Panc1 (cell line): ENCODE measurements at regions not wholly inside any gene's neighbourhood (a gene's known extent, or its start where the extent isn't known, plus 50 kb on each side); places are given as distances from the start of the nearest gene placed in this dataset.

Experiments used
- POLR2AphosphoS5 ChIP-seq: IDR thresholded peaks from 2 replicates; pipeline ENCODE4 v1.6.1; 2012; ENCODE audit warnings: mild to moderate bottlenecking, low read depth, low read length, moderate library complexity
- SIN3A ChIP-seq: IDR thresholded peaks from 2 replicates; pipeline ENCODE4 v1.6.1; 2012; ENCODE audit warnings: low read depth, mild to moderate bottlenecking, low read length, moderate library complexity, borderline replicate concordance; ENCODE audit not compliant: insufficient read depth
- TCF7L2 ChIP-seq: IDR thresholded peaks from 2 replicates; pipeline ENCODE4 v1.6.1; 2011; ENCODE audit warnings: mild to moderate bottlenecking, low read depth, low read length, inconsistent platforms
- TF ChIP-seq, protein P1 (sequence below): fragments of 450-650 bp; IDR thresholded peaks from 2 replicates; pipeline ENCODE4 v1.5.1; 2017; ENCODE audit warnings: mild to moderate bottlenecking
- TF ChIP-seq, protein P2 (sequence below), 2 experiments: IDR thresholded peaks; 2 replicates each; pipeline ENCODE4 v1.6.1; 2011 to 2012; ENCODE audit warnings: low read depth in 2 of 2, control low read depth in 1 of 2, low read length in 1 of 2, mild to moderate bottlenecking in 1 of 2, moderate library complexity in 1 of 2; ENCODE audit not compliant: insufficient read depth in 1 of 2

- TF ChIP-seq, protein P1, sequence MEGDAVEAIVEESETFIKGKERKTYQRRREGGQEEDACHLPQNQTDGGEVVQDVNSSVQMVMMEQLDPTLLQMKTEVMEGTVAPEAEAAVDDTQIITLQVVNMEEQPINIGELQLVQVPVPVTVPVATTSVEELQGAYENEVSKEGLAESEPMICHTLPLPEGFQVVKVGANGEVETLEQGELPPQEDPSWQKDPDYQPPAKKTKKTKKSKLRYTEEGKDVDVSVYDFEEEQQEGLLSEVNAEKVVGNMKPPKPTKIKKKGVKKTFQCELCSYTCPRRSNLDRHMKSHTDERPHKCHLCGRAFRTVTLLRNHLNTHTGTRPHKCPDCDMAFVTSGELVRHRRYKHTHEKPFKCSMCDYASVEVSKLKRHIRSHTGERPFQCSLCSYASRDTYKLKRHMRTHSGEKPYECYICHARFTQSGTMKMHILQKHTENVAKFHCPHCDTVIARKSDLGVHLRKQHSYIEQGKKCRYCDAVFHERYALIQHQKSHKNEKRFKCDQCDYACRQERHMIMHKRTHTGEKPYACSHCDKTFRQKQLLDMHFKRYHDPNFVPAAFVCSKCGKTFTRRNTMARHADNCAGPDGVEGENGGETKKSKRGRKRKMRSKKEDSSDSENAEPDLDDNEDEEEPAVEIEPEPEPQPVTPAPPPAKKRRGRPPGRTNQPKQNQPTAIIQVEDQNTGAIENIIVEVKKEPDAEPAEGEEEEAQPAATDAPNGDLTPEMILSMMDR = no peak
- TF ChIP-seq POLR2AphosphoS5 = no peak
- no peak for TF ChIP-seq TCF7L2
- TF ChIP-seq, protein P2, sequence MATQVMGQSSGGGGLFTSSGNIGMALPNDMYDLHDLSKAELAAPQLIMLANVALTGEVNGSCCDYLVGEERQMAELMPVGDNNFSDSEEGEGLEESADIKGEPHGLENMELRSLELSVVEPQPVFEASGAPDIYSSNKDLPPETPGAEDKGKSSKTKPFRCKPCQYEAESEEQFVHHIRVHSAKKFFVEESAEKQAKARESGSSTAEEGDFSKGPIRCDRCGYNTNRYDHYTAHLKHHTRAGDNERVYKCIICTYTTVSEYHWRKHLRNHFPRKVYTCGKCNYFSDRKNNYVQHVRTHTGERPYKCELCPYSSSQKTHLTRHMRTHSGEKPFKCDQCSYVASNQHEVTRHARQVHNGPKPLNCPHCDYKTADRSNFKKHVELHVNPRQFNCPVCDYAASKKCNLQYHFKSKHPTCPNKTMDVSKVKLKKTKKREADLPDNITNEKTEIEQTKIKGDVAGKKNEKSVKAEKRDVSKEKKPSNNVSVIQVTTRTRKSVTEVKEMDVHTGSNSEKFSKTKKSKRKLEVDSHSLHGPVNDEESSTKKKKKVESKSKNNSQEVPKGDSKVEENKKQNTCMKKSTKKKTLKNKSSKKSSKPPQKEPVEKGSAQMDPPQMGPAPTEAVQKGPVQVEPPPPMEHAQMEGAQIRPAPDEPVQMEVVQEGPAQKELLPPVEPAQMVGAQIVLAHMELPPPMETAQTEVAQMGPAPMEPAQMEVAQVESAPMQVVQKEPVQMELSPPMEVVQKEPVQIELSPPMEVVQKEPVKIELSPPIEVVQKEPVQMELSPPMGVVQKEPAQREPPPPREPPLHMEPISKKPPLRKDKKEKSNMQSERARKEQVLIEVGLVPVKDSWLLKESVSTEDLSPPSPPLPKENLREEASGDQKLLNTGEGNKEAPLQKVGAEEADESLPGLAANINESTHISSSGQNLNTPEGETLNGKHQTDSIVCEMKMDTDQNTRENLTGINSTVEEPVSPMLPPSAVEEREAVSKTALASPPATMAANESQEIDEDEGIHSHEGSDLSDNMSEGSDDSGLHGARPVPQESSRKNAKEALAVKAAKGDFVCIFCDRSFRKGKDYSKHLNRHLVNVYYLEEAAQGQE (IDR thresholded peaks at IDR 0.05; ENCODE audit: insufficient read depth in 1 of 2, low read depth in 2 of 2, low read length in 1 of 2) = no peak
- no peak for TF ChIP-seq SIN3A
Observed at GRCh38 chrX:40439625-40440532, 140.9 kb upstream of the ATP6AP2 start.
